NCI-H345 (cell line): ENCODE measurements at regions not wholly inside any gene's neighbourhood (a gene's known extent, or its start where the extent isn't known, plus 50 kb on each side); places are given as distances from the start of the nearest gene placed in this dataset.

ENCODE experiments used
- DNase-seq: peaks from one replicate; lab custom pipeline; 2025; lab: John Stamatoyannopoulos, UW

GRCh38 chr3:65112751-65113300 lies 425.0 kb upstream of the ADAMTS9 start:
- no peak for DNase-seq

GRCh38 chr3:65110661-65111060 lies 422.9 kb upstream of the ADAMTS9 start:
- no peak for DNase-seq

GRCh38 chr3:65109966-65110500 lies 422.2 kb upstream of the ADAMTS9 start:
- DNase-seq: no peak

GRCh38 chr3:65107174-65107573 lies 419.4 kb upstream of the ADAMTS9 start:
- DNase-seq: no peak

- no peak for DNase-seq
Measured at GRCh38 chr3:65101450-65101849, 413.6 kb upstream of the ADAMTS9 start.

DNA sequence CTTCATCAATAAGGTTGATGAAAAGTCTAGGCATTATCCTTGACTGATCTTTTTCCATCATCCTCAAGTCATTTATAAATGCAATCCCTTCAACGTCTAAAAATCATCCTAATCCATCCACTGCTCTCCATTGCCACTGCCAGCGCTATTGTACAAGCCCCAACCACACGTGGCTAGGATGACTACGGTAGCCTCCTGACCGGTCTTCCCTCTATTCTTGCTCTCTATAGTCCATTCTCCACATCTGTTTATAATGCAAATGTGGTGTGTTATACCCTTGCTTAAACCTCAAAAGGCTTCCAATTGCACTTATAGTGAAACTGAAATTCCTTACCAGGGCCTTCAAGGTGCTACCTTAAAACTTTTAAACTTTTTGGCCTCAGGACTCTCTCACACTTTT lies 410.6 kb upstream of the ADAMTS9 start:
- no peak for DNase-seq

DNA sequence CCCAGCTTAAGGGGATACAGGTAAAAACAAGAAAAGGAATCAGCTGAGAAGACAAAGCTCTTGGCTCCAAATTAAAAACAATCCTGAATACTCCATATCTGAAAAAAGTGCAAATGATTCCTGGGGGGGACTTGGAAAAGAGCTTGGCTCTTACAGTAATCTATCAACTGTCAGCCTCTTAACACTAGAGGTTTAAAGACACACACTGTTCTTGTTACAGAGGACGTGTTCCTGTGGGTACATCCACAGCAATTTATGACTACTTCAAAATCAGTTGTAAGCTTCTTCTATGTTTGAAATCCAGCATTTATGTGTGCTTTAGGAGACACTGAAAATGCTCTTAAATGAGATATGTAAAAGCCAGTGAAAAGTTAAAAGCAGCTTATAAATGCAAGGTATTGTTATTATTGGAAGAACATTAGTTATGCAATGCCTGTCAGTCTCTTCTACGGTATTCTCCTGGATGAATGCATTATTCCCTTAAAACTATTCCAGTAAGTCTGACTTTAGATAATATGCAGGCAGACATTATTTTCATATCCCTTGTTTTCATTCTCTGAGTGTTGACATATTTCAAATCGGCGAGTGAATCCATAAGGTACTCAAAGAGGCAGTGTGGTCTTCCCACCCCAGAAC lies 408.4 kb upstream of the ADAMTS9 start:
- DNase-seq: no peak

- no peak for DNase-seq
Measured at GRCh38 chr3:65094723-65095122, 406.9 kb upstream of the ADAMTS9 start.

- DNase-seq: no peak
Measured at GRCh38 chr3:65093641-65094040, 405.8 kb upstream of the ADAMTS9 start.

DNA sequence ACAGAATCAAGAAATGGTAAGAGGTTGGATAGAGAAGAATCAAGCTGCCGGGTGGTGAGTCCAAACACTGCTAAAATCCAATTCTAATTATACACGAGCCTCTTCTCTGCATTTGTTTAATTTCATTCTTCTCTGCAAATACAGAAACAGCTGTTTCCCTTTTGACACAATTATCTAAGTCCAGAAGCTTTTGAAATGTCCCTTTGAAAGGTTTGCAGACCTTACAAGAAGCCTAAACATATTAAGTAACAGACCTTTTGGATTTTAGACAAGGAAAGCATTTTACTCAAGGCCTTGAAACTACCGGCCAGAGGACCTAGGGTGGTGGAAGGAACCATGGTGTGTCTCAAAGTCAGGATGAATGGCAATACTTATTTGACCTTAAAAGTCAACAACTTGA lies 403.8 kb upstream of the ADAMTS9 start:
- DNase-seq: no peak

DNA sequence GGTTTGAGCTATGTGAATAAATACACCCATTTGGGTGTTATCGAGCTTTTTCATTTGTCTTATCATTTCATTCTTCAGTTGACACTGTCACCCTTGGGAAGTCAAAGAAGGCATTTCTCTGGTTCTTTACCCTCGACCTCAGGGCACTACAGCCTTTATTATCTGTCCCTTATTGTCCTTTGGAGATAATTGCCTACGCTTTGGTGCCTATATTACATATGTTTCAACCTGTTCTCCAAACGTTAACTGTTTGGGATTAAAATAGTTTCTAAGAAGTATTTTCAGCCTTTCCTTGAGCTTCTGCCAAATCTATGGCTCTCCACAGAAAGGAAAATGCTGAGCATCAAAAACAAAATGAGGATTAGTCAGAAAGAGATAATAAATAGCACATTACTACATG lies 395.4 kb upstream of the ADAMTS9 start:
- no peak for DNase-seq

DNA sequence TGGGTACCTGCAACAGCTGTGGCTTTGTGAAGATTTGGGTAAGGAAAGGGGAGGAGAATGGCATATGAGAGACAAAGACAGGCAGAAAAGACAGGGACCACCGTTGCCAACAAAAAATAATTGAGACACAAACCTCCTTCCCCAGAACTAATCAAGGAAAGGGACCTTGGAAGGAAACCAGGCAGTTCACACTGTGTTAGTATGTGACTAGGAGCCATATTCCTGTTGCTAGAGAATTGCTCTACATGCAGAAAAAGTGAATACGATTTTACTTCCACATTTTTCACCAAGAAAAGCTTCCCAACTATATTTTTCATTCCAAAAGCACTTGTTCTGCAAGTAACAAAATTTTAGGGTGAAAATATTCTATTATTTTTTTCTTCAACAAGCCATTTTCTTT lies 393.7 kb upstream of the ADAMTS9 start:
- no peak for DNase-seq

DNA sequence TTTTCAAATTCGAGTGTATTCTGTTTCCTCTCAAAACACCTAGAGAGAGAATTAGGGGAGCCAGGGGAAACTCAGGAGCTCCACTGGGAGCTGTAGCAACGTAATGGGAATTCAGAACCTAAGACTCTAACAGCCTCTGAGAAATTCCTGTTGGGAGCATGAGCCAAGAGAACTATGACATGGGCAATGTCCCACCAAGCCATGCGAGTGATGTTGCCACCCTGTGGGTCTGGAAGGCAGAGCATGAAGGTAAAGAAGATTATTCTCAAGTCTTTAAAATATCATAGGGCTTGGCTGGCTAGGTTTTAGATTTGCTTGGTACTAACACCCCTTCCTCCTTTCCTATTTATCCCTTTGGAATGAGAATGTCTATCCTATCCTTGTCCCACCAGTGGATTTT lies 392.6 kb upstream of the ADAMTS9 start:
- no peak for DNase-seq

- no peak for DNase-seq
Measured at GRCh38 chr3:65079560-65079959, 391.8 kb upstream of the ADAMTS9 start.

GRCh38 chr3:65078748-65079147 lies 390.9 kb upstream of the ADAMTS9 start:
- DNase-seq: no peak

GRCh38 chr3:65077124-65077523 lies 389.3 kb upstream of the ADAMTS9 start:
- DNase-seq: no peak

DNA sequence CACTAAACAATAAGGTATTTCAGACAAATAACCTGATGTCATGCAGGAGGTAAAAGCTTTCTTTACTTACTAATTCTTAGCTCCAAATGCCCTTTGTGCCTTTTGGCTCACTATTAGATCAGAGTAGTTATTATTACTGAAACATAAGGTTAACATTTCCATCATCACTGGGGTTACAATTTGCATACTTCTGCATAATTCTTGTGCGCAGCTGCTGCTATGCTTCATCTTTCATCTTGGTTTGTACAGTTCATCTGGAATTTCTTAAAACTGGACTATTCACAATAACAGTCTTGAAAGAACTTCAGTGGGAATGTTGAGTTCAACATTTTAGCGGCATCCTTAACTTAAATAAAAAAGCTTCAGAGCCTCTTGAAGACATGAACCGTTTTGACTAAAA lies 383.2 kb upstream of the ADAMTS9 start:
- no peak for DNase-seq

DNA sequence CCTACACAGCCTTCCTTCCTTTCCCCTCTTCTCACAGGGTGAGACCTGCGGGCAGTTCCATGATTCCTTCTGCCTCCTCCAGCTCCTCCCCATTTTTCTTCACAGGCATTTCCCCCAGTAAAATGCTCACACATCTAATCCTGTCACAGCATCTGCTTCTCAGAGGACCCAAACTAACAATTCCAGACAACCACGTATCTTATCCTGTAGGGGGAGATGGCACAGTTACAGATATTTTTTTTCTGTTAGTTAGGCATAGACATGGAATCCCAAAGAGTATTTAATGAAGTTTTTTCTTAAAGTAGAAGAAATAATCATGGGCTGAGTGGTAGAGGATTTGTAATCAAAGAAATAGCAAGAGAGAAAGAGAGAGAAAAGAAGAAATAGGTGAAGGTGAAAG lies 373.1 kb upstream of the ADAMTS9 start:
- DNase-seq: no peak

DNA sequence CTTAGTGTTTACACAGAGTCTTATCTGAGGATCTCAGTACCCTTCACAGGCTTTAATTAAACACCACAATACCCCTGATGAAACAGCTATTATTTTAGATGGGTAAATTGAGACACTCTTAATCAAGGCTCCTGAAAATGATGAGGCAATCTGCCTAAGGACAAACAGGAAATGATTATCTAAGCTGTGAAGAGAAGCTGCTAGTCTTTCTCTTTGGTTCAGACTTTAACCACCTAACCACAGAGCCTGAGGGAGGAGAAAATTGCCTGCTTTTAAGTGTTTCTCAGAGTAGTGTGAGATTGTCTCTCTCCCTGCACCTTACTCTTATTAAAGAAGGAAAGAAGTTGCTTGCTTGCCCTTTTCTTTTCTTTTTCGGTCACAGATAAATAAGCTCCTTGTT lies 364.3 kb upstream of the ADAMTS9 start:
- DNase-seq: no peak

- DNase-seq: no peak
Measured at GRCh38 chr3:65048151-65048550, 360.4 kb upstream of the ADAMTS9 start.

DNA sequence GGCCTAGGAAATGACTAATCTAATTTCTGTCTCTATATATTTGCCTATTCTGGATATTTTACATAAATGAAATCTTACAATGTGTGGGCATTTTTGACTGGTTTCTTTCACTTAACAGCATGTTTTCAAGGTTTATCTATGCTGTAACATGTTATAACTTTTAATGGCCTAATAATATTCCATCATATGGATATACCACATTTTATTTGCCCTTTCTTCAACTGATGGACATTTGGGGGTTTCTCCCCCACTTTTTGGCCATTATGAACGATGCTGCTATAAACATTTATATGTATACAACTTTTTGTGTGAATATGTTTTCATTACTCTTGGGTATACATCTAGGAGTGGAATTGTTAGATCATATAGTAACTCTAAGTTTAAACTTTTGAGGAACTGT lies 357.3 kb upstream of the ADAMTS9 start:
- DNase-seq: no peak

GRCh38 chr3:65044401-65044800 lies 356.6 kb upstream of the ADAMTS9 start:
- no peak for DNase-seq

DNA sequence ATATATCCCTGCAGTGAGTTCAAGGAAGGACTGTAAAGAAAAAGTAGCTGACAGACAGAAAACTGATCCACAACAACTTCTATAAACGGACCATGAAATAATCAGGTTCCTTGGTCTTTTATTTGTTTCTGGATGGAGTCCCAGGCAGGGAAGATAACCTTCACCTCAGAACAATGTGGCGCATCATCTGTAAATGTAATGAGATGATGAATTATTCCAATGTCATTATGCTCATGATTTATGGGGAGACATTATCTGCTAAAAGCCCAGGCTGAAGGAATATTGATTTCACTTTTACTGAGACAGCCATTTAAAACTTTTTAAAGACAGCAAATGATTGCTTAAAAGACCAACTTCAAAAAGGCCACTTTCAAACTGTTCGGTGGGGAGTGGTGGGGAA lies 354.9 kb upstream of the ADAMTS9 start:
- no peak for DNase-seq

GRCh38 chr3:65039754-65040210 lies 352.0 kb upstream of the ADAMTS9 start:
- DNase-seq: no peak
